Natural killer cell (primary cell): ENCODE measurements at regions not wholly inside any gene's neighbourhood (a gene's known extent, or its start where the extent isn't known, plus 50 kb on each side); places are given as distances from the start of the nearest gene placed in this dataset.

Experiments
- ATAC-seq, 3 donors: fragments of 150-1000 bp in 2 of 3; fragments of 200-7000 bp in 1 of 3; cut with Tn5 transposase; 1 replicate in 1 of 3; 2 replicates in 2 of 3; pipeline ENCODE4 v1.10.0; 2021; ENCODE audit warnings: mild to moderate bottlenecking in 2 of 3, moderate library complexity in 2 of 3
- DNase-seq, 2 donors: peaks; one replicate each; pipeline versions ENCODE4 v3.0.0 to v3.0.0-alpha.2; 2013 to 2021; ENCODE audit warnings: mixed read lengths in 1 of 2
- H3K27ac ChIP-seq: one replicate; pipeline ENCODE4 v1.5.1; 2013; ENCODE audit warnings: mild to moderate bottlenecking, low read length
- H3K27me3 ChIP-seq: one replicate; pipeline ENCODE4 v1.6.1; 2013; ENCODE audit warnings: low read length; ENCODE audit not compliant: control insufficient read depth, insufficient read depth
- H3K36me3 ChIP-seq: one replicate; pipeline ENCODE4 v1.6.1; 2013; ENCODE audit warnings: low read length; ENCODE audit not compliant: control insufficient read depth, insufficient read depth
- H3K4me1 ChIP-seq: one replicate; pipeline ENCODE4 v1.6.1; 2013; ENCODE audit warnings: low read length; ENCODE audit not compliant: control insufficient read depth, insufficient read depth
- H3K4me3 ChIP-seq: one replicate; pipeline ENCODE4 v1.5.1; 2013; ENCODE audit warnings: low read length
- H3K9me3 ChIP-seq: one replicate; pipeline ENCODE4 v1.6.1; 2013; ENCODE audit warnings: low read length; ENCODE audit not compliant: control insufficient read depth, insufficient read depth
- H3K27ac Mint-ChIP-seq, 2 donors: one replicate each; pipeline ENCODE4 v1.8.0; 2022; ENCODE audit warnings: mild to moderate bottlenecking in 2 of 2, mixed read lengths in 2 of 2, moderate library complexity in 1 of 2
- H3K27me3 Mint-ChIP-seq, 2 donors: one replicate each; pipeline ENCODE4 v1.8.0; 2022; ENCODE audit warnings: low read depth in 2 of 2, mixed read lengths in 2 of 2
- H3K36me3 Mint-ChIP-seq: one replicate; pipeline ENCODE4 v1.8.0; 2022; ENCODE audit warnings: mixed read lengths
- H3K4me1 Mint-ChIP-seq, 2 donors: one replicate each; pipeline ENCODE4 v1.8.0; 2022; ENCODE audit warnings: mixed read lengths in 2 of 2
- H3K4me3 Mint-ChIP-seq: one replicate; pipeline ENCODE4 v1.8.0; 2022; ENCODE audit warnings: mild to moderate bottlenecking, moderate library complexity, mixed read lengths
- H3K9me3 Mint-ChIP-seq, 2 donors: one replicate each; pipeline ENCODE4 v1.8.0; 2022; ENCODE audit warnings: mixed read lengths in 2 of 2
- WGBS: methylation state at CpG from one replicate; pipeline ENCODE4 v1.1.7; 2013; ENCODE audit warnings: missing lambda C conversion rate; ENCODE audit not compliant: insufficient coverage; 5-methylcytosine and 5-hydroxymethylcytosine counted together
- intact Hi-C: fragments of 100-400 bp; cut with micrococcal nuclease; formaldehyde crosslinking; loops from one replicate; pipeline ENCODE4 v1.14.2; 2022
- TF ChIP-seq, protein P1 (sequence below): fragments of 200-600 bp; IDR thresholded peaks from one replicate; pipeline ENCODE4 v1.8.0; 2022; ENCODE audit warnings: antibody characterized with exemption

DNA sequence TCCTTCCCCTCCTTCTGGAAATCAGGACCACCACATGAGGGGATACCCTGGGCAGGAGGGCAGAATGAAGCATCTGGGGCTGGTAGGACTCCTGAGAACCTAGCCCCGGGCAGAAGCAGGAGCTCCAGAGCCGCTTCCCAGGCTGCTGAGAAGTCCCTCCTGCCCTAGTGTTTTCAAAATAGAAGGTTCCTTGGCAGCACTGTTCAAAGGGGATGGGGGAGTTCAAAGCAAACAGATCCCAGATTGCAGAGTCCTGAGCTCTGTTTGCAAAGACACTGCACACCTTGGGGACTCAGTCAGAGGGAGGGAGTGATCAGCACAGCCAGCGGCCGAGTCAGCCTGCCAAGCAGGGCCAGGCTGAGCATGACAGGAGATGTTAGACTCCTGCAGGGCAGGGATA lies 177.8 kb downstream of the PTPRU start:
- H3K4me1 ChIP-seq, result no peaks in the 10 kb centered on the region
- DNase-seq (no peak), ATAC-seq (no peak)
- TF ChIP-seq, protein P1, sequence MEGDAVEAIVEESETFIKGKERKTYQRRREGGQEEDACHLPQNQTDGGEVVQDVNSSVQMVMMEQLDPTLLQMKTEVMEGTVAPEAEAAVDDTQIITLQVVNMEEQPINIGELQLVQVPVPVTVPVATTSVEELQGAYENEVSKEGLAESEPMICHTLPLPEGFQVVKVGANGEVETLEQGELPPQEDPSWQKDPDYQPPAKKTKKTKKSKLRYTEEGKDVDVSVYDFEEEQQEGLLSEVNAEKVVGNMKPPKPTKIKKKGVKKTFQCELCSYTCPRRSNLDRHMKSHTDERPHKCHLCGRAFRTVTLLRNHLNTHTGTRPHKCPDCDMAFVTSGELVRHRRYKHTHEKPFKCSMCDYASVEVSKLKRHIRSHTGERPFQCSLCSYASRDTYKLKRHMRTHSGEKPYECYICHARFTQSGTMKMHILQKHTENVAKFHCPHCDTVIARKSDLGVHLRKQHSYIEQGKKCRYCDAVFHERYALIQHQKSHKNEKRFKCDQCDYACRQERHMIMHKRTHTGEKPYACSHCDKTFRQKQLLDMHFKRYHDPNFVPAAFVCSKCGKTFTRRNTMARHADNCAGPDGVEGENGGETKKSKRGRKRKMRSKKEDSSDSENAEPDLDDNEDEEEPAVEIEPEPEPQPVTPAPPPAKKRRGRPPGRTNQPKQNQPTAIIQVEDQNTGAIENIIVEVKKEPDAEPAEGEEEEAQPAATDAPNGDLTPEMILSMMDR, result no peak
- no peaks in the 10 kb centered on the region for H3K27me3 ChIP-seq
- Mint-ChIP-seq H3K27me3 (peaks cover 13 to 34% of the 10 kb centered on the region in 2 donors), H3K9me3 (no peaks in the 10 kb centered on the region), H3K36me3 (no peaks in the 10 kb centered on the region), H3K4me3 (no peak overlapping the region), H3K27ac (no peak overlapping the region), H3K4me1 (no peaks in the 10 kb centered on the region)
- no peak overlapping the region for H3K4me3 ChIP-seq
- H3K27ac ChIP-seq, result no peak overlapping the region
- 79% methylated on average over 4 of the region's 4 CpGs for WGBS
- H3K9me3 ChIP-seq, result no peaks in the 10 kb centered on the region
- intact Hi-C loops, result no loop called here
- no peaks in the 10 kb centered on the region for H3K36me3 ChIP-seq

DNA sequence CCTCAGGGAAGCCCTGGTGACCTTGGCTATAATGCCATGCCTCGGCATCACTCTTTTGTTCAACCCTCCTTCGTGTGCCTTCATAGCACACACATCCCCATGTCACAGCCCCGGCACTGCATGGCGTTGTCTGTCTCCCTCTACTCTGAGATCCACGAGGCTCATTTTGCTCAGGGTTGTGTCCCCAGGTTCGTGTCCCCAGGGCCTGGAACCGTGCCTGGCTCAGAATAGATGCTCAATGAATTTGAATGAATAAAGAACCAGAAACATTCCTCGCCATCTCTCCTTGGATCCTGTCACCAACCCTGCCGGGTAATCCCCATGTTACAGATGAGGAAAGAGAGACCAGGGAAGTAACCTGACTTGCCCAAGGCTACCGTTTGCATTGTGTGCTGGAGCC lies 177.3 kb downstream of the PTPRU start:
- no peak overlapping the region for H3K27ac Mint-ChIP-seq
- Histone ChIP-seq H3K9me3 (no peaks in the 10 kb centered on the region), H3K27me3 (no peaks in the 10 kb centered on the region), H3K36me3 (no peaks in the 10 kb centered on the region), H3K27ac (no peak overlapping the region), H3K4me1 (no peaks in the 10 kb centered on the region), H3K4me3 (no peak overlapping the region)
- WGBS, result 74% methylated on average over 10 of the region's 10 CpGs
- no peak overlapping the region for H3K4me3 Mint-ChIP-seq
- H3K4me1 Mint-ChIP-seq, result no peaks in the 10 kb centered on the region
- no peaks in the 10 kb centered on the region for H3K9me3 Mint-ChIP-seq
- TF ChIP-seq, protein P1, result no peak
- intact Hi-C loops, result no loop called here
- ATAC-seq (no peak), DNase-seq (no peak)
- H3K36me3 Mint-ChIP-seq, result no peaks in the 10 kb centered on the region
- H3K27me3 Mint-ChIP-seq, result peaks cover 15 to 34% of the 10 kb centered on the region in 2 donors

DNA sequence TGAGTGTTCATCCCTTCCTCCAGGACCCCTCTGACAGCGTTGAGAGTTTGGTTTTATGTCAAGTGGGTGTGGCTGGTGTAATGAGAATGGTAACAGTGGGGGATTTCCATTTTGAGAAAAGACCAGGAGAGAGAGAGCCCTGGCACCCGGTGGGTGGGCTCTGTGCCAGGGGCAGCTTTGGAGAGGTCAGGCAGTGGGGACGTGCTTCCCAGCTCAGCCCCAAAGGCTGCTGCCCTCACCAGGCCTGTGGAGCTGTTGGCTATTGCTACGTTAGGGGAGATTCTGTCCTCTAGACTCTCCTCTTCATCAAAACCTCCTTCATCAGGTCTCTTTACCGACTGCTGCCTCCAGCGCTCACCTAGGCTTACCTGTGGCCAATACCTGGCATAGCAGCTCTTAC lies 176.3 kb downstream of the PTPRU start:
- DNase-seq (no peak), ATAC-seq (no peak)
- Histone ChIP-seq H3K4me3 (no peak overlapping the region), H3K36me3 (no peaks in the 10 kb centered on the region), H3K27me3 (no peaks in the 10 kb centered on the region), H3K27ac (no peak overlapping the region), H3K9me3 (no peaks in the 10 kb centered on the region), H3K4me1 (no peaks in the 10 kb centered on the region)
- TF ChIP-seq, protein P1, result no peak
- WGBS, result 69% methylated on average over 6 of the region's 6 CpGs
- H3K27me3 Mint-ChIP-seq, result peaks cover 15 to 34% of the 10 kb centered on the region in 2 donors
- no peak overlapping the region for H3K27ac Mint-ChIP-seq
- H3K4me3 Mint-ChIP-seq, result no peak overlapping the region
- no peaks in the 10 kb centered on the region for H3K4me1 Mint-ChIP-seq
- no peaks in the 10 kb centered on the region for H3K36me3 Mint-ChIP-seq
- intact Hi-C loops, result no loop called here
- no peaks in the 10 kb centered on the region for H3K9me3 Mint-ChIP-seq

DNA sequence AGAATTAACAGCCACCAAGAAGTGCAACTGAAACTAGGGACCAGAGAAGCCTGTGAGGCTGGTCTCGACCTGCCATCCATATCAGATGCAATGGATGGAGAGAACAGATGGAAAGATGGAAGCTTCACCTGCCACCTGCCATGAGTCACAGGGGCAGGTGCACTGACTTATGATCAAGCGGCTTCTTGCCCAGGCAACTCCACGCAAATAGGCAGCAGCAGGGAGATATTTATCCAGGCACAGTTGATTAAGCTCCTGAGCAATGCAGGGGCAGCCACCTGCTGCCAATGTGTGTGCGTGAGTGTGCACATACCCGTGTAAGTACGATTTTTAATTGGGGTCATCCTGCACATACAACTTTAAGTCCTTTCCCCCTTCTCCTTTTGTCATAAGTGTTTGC lies 174.2 kb downstream of the PTPRU start:
- Mint-ChIP-seq H3K4me3 (no peak overlapping the region), H3K4me1 (no peaks in the 10 kb centered on the region), H3K27me3 (peaks cover 10 to 22% of the 10 kb centered on the region in 2 donors), H3K36me3 (no peaks in the 10 kb centered on the region), H3K9me3 (no peaks in the 10 kb centered on the region), H3K27ac (no peak overlapping the region)
- Histone ChIP-seq H3K4me3 (no peak overlapping the region), H3K36me3 (no peaks in the 10 kb centered on the region), H3K27ac (no peak overlapping the region), H3K27me3 (peaks cover 2% of the 10 kb centered on the region), H3K4me1 (no peaks in the 10 kb centered on the region), H3K9me3 (no peaks in the 10 kb centered on the region)
- intact Hi-C loops, result no loop called here
- ATAC-seq, result no peak
- TF ChIP-seq, protein P1, result no peak
- no peak for DNase-seq
- 85% methylated on average over 6 of the region's 6 CpGs for WGBS
